NB4 (cell line): ENCODE measurements at regions not wholly inside any gene's neighbourhood (a gene's known extent, or its start where the extent isn't known, plus 50 kb on each side); places are given as distances from the start of the nearest gene placed in this dataset.

Experiments
- MAX ChIP-seq: IDR thresholded peaks from 2 replicates; pipeline ENCODE4 v1.6.1; 2011; ENCODE audit warnings: low read depth, low read length
- MYC ChIP-seq: IDR thresholded peaks from 2 replicates; pipeline ENCODE4 v1.6.1; 2011; ENCODE audit warnings: low read depth, low read length
- POLR2A ChIP-seq: IDR thresholded peaks from 2 replicates; pipeline ENCODE4 v1.6.1; 2011; ENCODE audit warnings: mild to moderate bottlenecking; ENCODE audit not compliant: insufficient read length; ENCODE audit errors: extremely low read depth
- TF ChIP-seq, protein P1 (sequence below): IDR thresholded peaks from one replicate; pipeline ENCODE4 v1.5.1; 2012; ENCODE audit warnings: low read depth, low read length

DNA sequence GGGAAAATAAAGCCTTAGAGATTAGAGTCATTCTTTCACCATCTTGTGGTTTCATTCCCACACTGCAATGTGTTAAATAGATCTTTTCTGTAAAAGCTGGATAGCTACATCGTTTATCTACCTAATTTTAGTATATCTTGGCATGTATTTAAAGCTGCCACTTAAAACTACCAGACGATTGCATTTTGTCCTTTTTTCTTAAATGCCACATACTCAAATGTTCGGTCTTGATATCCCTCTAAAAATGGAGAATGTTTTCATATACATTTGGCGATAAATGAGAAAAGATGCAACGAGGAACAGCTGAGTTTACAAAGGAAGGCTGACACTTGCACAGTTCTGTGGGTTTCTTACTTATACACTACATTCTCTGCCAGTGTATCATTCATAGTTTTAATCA is 148.3 kb downstream of the CENPC start:
- TF ChIP-seq, protein P1, sequence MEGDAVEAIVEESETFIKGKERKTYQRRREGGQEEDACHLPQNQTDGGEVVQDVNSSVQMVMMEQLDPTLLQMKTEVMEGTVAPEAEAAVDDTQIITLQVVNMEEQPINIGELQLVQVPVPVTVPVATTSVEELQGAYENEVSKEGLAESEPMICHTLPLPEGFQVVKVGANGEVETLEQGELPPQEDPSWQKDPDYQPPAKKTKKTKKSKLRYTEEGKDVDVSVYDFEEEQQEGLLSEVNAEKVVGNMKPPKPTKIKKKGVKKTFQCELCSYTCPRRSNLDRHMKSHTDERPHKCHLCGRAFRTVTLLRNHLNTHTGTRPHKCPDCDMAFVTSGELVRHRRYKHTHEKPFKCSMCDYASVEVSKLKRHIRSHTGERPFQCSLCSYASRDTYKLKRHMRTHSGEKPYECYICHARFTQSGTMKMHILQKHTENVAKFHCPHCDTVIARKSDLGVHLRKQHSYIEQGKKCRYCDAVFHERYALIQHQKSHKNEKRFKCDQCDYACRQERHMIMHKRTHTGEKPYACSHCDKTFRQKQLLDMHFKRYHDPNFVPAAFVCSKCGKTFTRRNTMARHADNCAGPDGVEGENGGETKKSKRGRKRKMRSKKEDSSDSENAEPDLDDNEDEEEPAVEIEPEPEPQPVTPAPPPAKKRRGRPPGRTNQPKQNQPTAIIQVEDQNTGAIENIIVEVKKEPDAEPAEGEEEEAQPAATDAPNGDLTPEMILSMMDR: no peak
- no peak for TF ChIP-seq POLR2A
- no peak for TF ChIP-seq MAX
- TF ChIP-seq MYC: no peak
